ENCODE measurements at regions not wholly inside any gene's neighbourhood (a gene's known extent, or its start where the extent isn't known, plus 50 kb on each side); places are given as distances from the start of the nearest gene placed in this dataset.

DNA sequence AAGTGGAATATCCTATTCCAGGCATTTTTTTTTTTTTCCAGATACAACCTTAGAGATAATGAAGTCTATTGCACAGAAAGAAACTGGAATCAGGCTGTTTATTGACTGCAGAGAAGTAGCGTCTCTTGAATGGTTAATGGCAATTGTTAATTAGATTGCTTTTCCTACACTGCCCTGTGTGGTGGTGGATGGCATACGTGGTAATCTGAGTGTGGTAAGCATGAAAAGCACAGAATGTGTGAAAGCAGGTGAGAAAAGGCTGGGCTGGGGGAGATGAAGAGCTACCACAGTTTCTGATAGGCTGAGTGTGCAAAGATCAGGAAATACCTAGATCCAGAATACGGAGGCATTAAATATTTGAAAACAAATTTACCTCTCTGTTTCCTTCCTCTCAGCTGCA, 486.3 kb upstream of the TBL1XR1 start:
- Histone ChIP-seq H3K9me3 (ENCODE audit: control insufficient read depth in 1 of 2, low read length in 2 of 2) (no peaks in the 10 kb centered on the region), H3K27me3 (ENCODE audit: low read depth, low read length) (no peaks in the 10 kb centered on the region), H3K4me1 (ENCODE audit: control insufficient read depth in 1 of 2, insufficient read depth in 2 of 2, low read length in 2 of 2) (no peaks in the 10 kb centered on the region), H3K27ac (ENCODE audit: low read length) (no peak overlapping the region), H3K4me3 (ENCODE audit: low read depth in 1 of 2, low read length in 2 of 2) (no peak overlapping the region), H3K36me3 (ENCODE audit: control insufficient read depth in 1 of 2, insufficient read depth in 2 of 2, low read length in 2 of 2) (no peaks in the 10 kb centered on the region)

GRCh38 chr3:177686671-177687070, 489.4 kb upstream of the TBL1XR1 start:
- H3K4me1 ChIP-seq (ENCODE audit: control insufficient read depth in 1 of 2, insufficient read depth in 2 of 2, low read length in 2 of 2), result no peaks in the 10 kb centered on the region
- H3K36me3 ChIP-seq (ENCODE audit: control insufficient read depth in 1 of 2, insufficient read depth in 2 of 2, low read length in 2 of 2), result no peaks in the 10 kb centered on the region
- H3K27ac ChIP-seq (ENCODE audit: low read length), result no peak overlapping the region
- no peaks in the 10 kb centered on the region for H3K27me3 ChIP-seq (ENCODE audit: low read depth, low read length)
- H3K4me3 ChIP-seq (ENCODE audit: low read depth in 1 of 2, low read length in 2 of 2), result no peak overlapping the region
- H3K9me3 ChIP-seq (ENCODE audit: control insufficient read depth in 1 of 2, low read length in 2 of 2), result no peaks in the 10 kb centered on the region

DNA sequence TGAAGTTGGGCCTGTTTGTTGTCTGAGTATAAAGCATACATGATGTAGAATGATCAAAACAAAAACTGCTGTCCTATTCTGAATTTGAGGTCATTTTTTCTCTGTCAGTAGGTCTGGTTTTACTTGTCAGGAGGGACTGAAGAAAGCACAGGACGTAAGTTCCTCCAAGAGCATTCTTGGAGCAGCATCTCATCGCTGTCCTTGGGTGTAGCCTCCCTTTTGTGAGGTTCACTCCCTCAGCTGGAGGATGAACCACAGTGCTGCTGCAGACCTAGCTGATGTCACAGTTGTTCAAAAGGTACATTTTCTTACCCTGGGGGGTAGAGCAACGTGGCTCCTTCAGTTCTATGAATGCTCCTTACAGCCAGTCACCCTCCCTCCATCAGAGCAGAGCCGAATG, 490.0 kb upstream of the TBL1XR1 start:
- no peaks in the 10 kb centered on the region for H3K9me3 ChIP-seq (ENCODE audit: control insufficient read depth in 1 of 2, low read length in 2 of 2)
- no peaks in the 10 kb centered on the region for H3K4me1 ChIP-seq (ENCODE audit: control insufficient read depth in 1 of 2, insufficient read depth in 2 of 2, low read length in 2 of 2)
- no peak overlapping the region for H3K27ac ChIP-seq (ENCODE audit: low read length)
- no peaks in the 10 kb centered on the region for H3K27me3 ChIP-seq (ENCODE audit: low read depth, low read length)
- no peaks in the 10 kb centered on the region for H3K36me3 ChIP-seq (ENCODE audit: control insufficient read depth in 1 of 2, insufficient read depth in 2 of 2, low read length in 2 of 2)
- no peak overlapping the region for H3K4me3 ChIP-seq (ENCODE audit: low read depth in 1 of 2, low read length in 2 of 2)

- H3K36me3 ChIP-seq (ENCODE audit: control insufficient read depth in 1 of 2, insufficient read depth in 2 of 2, low read length in 2 of 2), result no peaks in the 10 kb centered on the region
- no peaks in the 10 kb centered on the region for H3K27me3 ChIP-seq (ENCODE audit: low read depth, low read length)
- no peaks in the 10 kb centered on the region for H3K4me1 ChIP-seq (ENCODE audit: control insufficient read depth in 1 of 2, insufficient read depth in 2 of 2, low read length in 2 of 2)
- H3K4me3 ChIP-seq (ENCODE audit: low read depth in 1 of 2, low read length in 2 of 2), result no peak overlapping the region
- H3K9me3 ChIP-seq (ENCODE audit: control insufficient read depth in 1 of 2, low read length in 2 of 2), result no peaks in the 10 kb centered on the region
- H3K27ac ChIP-seq (ENCODE audit: low read length), result no peak overlapping the region
These were observed 490.9 kb upstream of the TBL1XR1 start for GRCh38 chr3:177688152-177688551.

GRCh38 chr3:177689077-177689476, 491.8 kb upstream of the TBL1XR1 start:
- no peaks in the 10 kb centered on the region for H3K9me3 ChIP-seq (ENCODE audit: control insufficient read depth in 1 of 2, low read length in 2 of 2)
- H3K27ac ChIP-seq (ENCODE audit: low read length), result no peak overlapping the region
- no peaks in the 10 kb centered on the region for H3K27me3 ChIP-seq (ENCODE audit: low read depth, low read length)
- H3K4me3 ChIP-seq (ENCODE audit: low read depth in 1 of 2, low read length in 2 of 2), result no peak overlapping the region
- H3K4me1 ChIP-seq (ENCODE audit: control insufficient read depth in 1 of 2, insufficient read depth in 2 of 2, low read length in 2 of 2), result no peaks in the 10 kb centered on the region
- H3K36me3 ChIP-seq (ENCODE audit: control insufficient read depth in 1 of 2, insufficient read depth in 2 of 2, low read length in 2 of 2), result no peaks in the 10 kb centered on the region

DNA sequence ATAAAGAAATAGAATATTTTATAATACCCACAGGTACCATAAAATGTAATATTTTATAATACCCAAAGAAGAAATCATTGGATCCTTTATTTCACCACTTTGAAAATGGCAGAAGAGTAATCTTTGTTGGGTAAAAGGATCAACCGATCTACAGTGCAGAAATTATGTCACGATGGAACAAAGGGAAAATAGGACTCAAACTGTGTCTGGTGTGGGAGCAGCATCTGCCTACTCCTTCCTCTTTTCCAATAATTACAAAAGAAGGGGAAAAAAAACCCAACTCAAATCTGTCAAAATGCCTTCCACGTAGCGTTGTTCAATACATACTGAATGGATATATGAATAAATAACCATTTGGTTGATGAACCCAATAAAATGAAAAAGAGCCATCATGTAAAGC, 492.6 kb upstream of the TBL1XR1 start:
- Histone ChIP-seq H3K9me3 (ENCODE audit: control insufficient read depth in 1 of 2, low read length in 2 of 2) (no peaks in the 10 kb centered on the region), H3K36me3 (ENCODE audit: control insufficient read depth in 1 of 2, insufficient read depth in 2 of 2, low read length in 2 of 2) (no peaks in the 10 kb centered on the region), H3K27ac (ENCODE audit: low read length) (no peak overlapping the region), H3K4me1 (ENCODE audit: control insufficient read depth in 1 of 2, insufficient read depth in 2 of 2, low read length in 2 of 2) (no peaks in the 10 kb centered on the region), H3K4me3 (ENCODE audit: low read depth in 1 of 2, low read length in 2 of 2) (no peak overlapping the region), H3K27me3 (ENCODE audit: low read depth, low read length) (no peaks in the 10 kb centered on the region)

GRCh38 chr3:177690306-177690705, 493.0 kb upstream of the TBL1XR1 start:
- Histone ChIP-seq H3K27ac (ENCODE audit: low read length) (no peak overlapping the region), H3K4me3 (ENCODE audit: low read depth in 1 of 2, low read length in 2 of 2) (no peak overlapping the region), H3K27me3 (ENCODE audit: low read depth, low read length) (no peaks in the 10 kb centered on the region), H3K4me1 (ENCODE audit: control insufficient read depth in 1 of 2, insufficient read depth in 2 of 2, low read length in 2 of 2) (no peaks in the 10 kb centered on the region), H3K9me3 (ENCODE audit: control insufficient read depth in 1 of 2, low read length in 2 of 2) (no peaks in the 10 kb centered on the region), H3K36me3 (ENCODE audit: control insufficient read depth in 1 of 2, insufficient read depth in 2 of 2, low read length in 2 of 2) (no peaks in the 10 kb centered on the region)

DNA sequence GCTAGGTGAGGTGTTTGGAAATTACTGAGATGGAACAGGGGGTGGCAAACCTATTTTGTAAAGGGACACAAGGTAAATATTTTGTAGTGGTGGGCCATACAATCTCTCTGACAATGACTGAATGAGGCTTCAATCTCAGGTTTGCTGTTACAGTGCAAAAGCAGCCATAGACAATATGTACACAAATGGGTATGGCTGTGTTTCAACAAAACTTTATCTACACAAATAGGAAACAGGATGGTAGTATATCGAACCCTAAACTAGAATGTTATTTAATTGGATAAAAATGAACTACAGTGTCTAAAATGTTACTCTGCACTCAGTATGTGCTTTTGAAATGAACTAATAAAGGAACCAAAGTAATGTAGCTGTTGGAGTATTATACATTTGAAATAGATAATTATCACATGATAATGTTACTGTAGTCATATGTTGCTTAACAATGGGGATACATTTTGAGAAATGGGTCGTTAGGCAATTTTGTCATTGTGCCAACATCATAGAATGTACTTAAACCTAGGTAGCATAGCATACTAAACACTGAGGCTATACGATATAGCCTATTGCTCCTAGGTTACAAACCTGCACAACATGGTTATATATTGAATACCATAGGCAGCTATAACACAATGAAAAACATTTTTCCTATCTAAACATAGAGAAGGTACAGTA, 495.2 kb upstream of the TBL1XR1 start:
- Histone ChIP-seq H3K9me3 (ENCODE audit: control insufficient read depth in 1 of 2, low read length in 2 of 2) (no peaks in the 10 kb centered on the region), H3K4me3 (ENCODE audit: low read depth in 1 of 2, low read length in 2 of 2) (no peak overlapping the region), H3K27ac (ENCODE audit: low read length) (no peak overlapping the region), H3K4me1 (ENCODE audit: control insufficient read depth in 1 of 2, insufficient read depth in 2 of 2, low read length in 2 of 2) (no peaks in the 10 kb centered on the region), H3K27me3 (ENCODE audit: low read depth, low read length) (no peaks in the 10 kb centered on the region), H3K36me3 (ENCODE audit: control insufficient read depth in 1 of 2, insufficient read depth in 2 of 2, low read length in 2 of 2) (no peaks in the 10 kb centered on the region)

DNA sequence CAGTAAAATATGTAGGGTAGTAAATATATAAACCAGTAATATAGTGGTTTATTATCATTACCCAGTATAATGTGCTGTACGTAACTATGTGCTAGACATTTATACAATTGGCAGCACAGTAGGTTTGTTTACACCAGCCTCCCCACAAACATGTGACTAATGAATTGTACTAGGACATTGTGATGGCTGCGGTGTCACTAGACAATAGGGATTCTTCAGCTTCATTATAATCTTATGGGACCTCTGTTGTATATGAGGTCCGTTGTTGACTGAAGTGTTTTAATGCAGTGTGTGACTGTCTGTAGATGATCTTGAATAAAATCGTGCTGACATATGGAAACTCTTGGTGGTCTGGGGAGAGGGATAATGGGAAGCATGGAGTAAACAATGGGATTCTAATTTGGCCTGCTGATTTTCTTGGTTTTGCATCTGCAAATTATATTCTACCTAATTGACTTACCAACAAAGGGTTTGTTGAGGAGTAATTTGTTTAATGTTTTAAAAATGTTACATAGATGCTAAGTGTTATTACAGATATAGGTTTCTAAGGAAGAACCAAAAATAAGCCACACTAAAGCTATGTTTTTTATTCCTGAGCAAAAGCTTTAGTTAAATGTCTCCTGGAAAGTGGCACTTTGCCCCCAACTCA, 496.5 kb upstream of the TBL1XR1 start:
- no peak overlapping the region for H3K27ac ChIP-seq (ENCODE audit: low read length)

DNA sequence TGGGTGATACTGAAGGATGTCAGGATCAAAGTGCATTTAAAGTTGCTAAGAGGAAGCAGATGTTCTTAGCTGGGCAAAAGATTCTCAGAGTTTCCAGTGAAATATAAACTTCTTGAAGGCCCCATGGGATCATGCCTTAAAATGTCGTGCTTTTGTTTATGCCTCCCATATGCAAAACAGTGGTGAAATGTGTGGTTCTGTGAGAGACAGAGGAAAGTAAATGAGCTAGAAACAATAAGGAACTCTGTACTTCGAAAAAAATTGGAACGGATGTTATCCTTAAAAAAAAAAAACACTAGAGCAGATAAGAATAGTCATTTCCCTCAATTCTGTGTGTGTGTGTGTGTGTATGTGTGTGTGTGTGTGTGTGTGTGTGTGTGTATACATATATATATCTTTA, 497.0 kb upstream of the TBL1XR1 start:
- H3K27ac ChIP-seq (ENCODE audit: low read length), result no peak overlapping the region
- H3K36me3 ChIP-seq (ENCODE audit: control insufficient read depth in 1 of 2, insufficient read depth in 2 of 2, low read length in 2 of 2), result no peaks in the 10 kb centered on the region
- no peaks in the 10 kb centered on the region for H3K4me1 ChIP-seq (ENCODE audit: control insufficient read depth in 1 of 2, insufficient read depth in 2 of 2, low read length in 2 of 2)
- H3K27me3 ChIP-seq (ENCODE audit: low read depth, low read length), result no peaks in the 10 kb centered on the region
- H3K4me3 ChIP-seq (ENCODE audit: low read depth in 1 of 2, low read length in 2 of 2), result no peak overlapping the region
- no peaks in the 10 kb centered on the region for H3K9me3 ChIP-seq (ENCODE audit: control insufficient read depth in 1 of 2, low read length in 2 of 2)

More for the DNA sequence above, 496.5 kb upstream of the TBL1XR1 start:
- Histone ChIP-seq H3K27me3 (ENCODE audit: low read depth, low read length) (no peaks in the 10 kb centered on the region), H3K4me1 (ENCODE audit: control insufficient read depth in 1 of 2, insufficient read depth in 2 of 2, low read length in 2 of 2) (no peaks in the 10 kb centered on the region), H3K36me3 (ENCODE audit: control insufficient read depth in 1 of 2, insufficient read depth in 2 of 2, low read length in 2 of 2) (no peaks in the 10 kb centered on the region), H3K4me3 (ENCODE audit: low read depth in 1 of 2, low read length in 2 of 2) (no peak overlapping the region), H3K9me3 (ENCODE audit: control insufficient read depth in 1 of 2, low read length in 2 of 2) (no peaks in the 10 kb centered on the region)

GRCh38 chr3:177694951-177695350, 497.7 kb upstream of the TBL1XR1 start:
- Histone ChIP-seq H3K4me1 (ENCODE audit: control insufficient read depth in 1 of 2, insufficient read depth in 2 of 2, low read length in 2 of 2) (no peaks in the 10 kb centered on the region), H3K27me3 (ENCODE audit: low read depth, low read length) (no peaks in the 10 kb centered on the region), H3K36me3 (ENCODE audit: control insufficient read depth in 1 of 2, insufficient read depth in 2 of 2, low read length in 2 of 2) (no peaks in the 10 kb centered on the region), H3K4me3 (ENCODE audit: low read depth in 1 of 2, low read length in 2 of 2) (no peak overlapping the region), H3K9me3 (ENCODE audit: control insufficient read depth in 1 of 2, low read length in 2 of 2) (no peaks in the 10 kb centered on the region), H3K27ac (ENCODE audit: low read length) (no peak overlapping the region)

DNA sequence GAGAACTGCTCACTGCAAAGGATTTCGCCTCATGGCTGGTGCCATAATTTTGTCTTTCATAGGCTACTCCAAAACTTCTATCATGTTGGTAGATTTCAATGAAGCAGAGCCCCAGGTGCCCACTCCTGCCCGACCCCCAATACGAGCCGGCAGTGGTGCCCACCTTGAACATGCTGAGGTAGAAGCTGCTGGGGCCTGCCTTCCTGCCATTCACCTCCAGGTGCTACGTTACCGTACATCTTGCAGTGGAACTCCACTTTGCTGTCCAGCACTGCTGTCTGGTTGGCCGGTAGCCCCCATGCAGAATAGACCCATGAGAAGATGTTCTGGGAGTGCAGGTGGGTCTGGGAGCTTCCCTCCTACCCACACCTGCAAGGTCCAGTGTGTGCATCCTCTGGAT, 502.8 kb upstream of the TBL1XR1 start:
- no peaks in the 10 kb centered on the region for H3K36me3 ChIP-seq (ENCODE audit: control insufficient read depth in 1 of 2, insufficient read depth in 2 of 2, low read length in 2 of 2)
- no peak overlapping the region for H3K27ac ChIP-seq (ENCODE audit: low read length)
- no peaks in the 10 kb centered on the region for H3K27me3 ChIP-seq (ENCODE audit: low read depth, low read length)
- H3K9me3 ChIP-seq (ENCODE audit: control insufficient read depth in 1 of 2, low read length in 2 of 2), result no peaks in the 10 kb centered on the region
- no peaks in the 10 kb centered on the region for H3K4me1 ChIP-seq (ENCODE audit: control insufficient read depth in 1 of 2, insufficient read depth in 2 of 2, low read length in 2 of 2)
- no peak overlapping the region for H3K4me3 ChIP-seq (ENCODE audit: low read depth in 1 of 2, low read length in 2 of 2)

Measured in muscle layer of duodenum (tissue), 2 donors.